GM12891 (cell line): ENCODE measurements at regions not wholly inside any gene's neighbourhood (a gene's known extent, or its start where the extent isn't known, plus 50 kb on each side); places are given as distances from the start of the nearest gene placed in this dataset.

Source experiments
- DNase-seq: peaks from one replicate; pipeline ENCODE4 v3.0.0; 2011; ENCODE audit warnings: low spot score; ENCODE audit not compliant: insufficient read length
- FAIRE-seq: peaks from 2 replicates; lab custom pipeline; 2011; peaks lifted over from hg19 to GRCh38; lab: Jason Lieb, UNC
- PAX5 ChIP-seq: IDR thresholded peaks from 2 replicates; pipeline ENCODE4 v1.6.1; 2011; ENCODE audit warnings: low read length, moderate library complexity, mild to moderate bottlenecking; ENCODE audit not compliant: insufficient read depth, severe bottlenecking
- POLR2A ChIP-seq: IDR thresholded peaks from 2 replicates; pipeline ENCODE4 v1.6.1; 2011; ENCODE audit warnings: low read depth, low read length, control low read depth
- POLR2AphosphoS5 ChIP-seq: IDR thresholded peaks from 2 replicates; pipeline ENCODE4 v1.6.1; 2011; ENCODE audit warnings: low read depth, low read length, control low read depth
- POU2F2 ChIP-seq: IDR thresholded peaks from 2 replicates; pipeline ENCODE4 v1.6.1; 2011; ENCODE audit warnings: low read depth, mild to moderate bottlenecking, control low read depth, low read length, moderate library complexity
- SPI1 ChIP-seq: IDR thresholded peaks from 2 replicates; pipeline ENCODE4 v1.6.1; 2011; ENCODE audit warnings: low read depth, low read length, control low read depth
- TAF1 ChIP-seq: IDR thresholded peaks from 2 replicates; pipeline ENCODE4 v1.6.1; 2011; ENCODE audit warnings: low read depth, low read length, control low read depth

DNA sequence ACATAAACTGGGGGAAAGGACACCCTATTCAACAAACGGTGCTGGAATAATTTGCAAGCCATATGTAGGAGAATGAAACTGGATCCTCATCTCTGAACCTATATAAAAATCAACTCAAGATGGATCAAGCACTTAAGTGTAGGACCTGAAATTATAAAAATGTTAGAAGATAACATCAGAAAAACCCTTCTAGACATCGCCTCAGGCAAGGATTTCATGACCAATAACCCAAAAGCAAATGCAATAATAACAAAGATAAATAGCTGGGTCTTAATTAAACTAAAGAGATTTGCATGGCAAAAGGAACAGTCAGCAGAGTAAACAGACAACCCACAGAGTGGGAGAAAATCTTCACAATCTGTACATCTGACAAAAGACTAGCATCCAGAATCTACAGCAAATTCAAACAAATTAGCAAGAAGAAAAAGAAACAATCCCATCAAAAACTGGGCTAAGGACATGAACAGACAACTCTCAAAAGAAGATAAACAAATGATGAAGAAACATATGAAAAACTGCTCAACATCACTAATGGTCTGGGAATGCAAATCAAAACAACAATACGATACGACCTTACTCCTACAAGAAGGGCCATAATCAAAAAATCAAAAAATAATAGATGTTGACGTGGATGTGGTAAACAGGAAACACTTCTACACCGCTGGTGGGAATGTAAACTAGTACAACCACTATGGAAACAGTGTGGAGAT, 408.7 kb downstream of the CNTN6 start:
- TF ChIP-seq POLR2A (no peak), POLR2AphosphoS5 (no peak), SPI1 (no peak), POU2F2 (no peak), TAF1 (no peak), PAX5 (no peak)
- FAIRE-seq (no peak), DNase-seq (no peak)

DNA sequence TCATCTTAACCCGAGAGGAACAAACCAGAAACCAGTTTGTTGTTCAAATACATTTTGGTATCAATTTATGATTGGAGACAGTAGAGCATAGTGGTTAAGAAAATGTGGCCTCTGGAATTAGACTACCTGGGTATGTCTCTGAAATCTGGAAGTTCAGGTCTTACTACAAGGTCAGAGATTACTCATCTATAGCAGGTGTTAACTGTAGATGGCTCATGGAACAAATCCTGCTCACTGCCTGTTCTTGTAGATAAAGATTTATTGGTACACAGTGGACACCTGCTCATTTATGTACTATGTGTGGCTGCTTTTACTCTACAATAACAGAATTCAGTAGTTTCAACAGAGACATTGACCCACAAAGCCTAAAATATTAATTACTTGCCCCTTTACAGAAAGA, 413.3 kb downstream of the CNTN6 start:
- FAIRE-seq (no peak), DNase-seq (no peak)
- no peak for TF ChIP-seq SPI1
- no peak for TF ChIP-seq POLR2A

DNA sequence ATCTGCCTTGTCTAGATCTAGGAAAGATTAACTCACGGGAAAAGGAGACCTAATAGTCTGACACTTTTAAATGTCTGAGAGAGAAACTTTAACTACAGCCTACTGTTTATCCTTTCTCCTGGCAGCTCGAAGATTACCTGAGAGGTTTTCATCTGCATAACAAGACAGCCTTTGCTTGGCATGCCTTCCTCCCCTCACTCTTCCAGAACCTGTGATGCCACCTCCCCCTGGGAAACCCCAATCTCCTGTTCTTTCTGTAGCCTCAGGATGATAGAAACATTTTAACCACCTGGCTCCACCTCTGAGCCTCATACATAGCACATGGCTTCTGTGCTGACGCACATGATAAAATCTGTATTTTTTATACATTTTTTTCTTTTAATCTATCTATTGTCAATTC, 420.8 kb downstream of the CNTN6 start:
- DNase-seq (no peak), FAIRE-seq (no peak)
- TF ChIP-seq SPI1 (no peak), POU2F2 (no peak), POLR2A (no peak), PAX5 (no peak), TAF1 (no peak)

DNA sequence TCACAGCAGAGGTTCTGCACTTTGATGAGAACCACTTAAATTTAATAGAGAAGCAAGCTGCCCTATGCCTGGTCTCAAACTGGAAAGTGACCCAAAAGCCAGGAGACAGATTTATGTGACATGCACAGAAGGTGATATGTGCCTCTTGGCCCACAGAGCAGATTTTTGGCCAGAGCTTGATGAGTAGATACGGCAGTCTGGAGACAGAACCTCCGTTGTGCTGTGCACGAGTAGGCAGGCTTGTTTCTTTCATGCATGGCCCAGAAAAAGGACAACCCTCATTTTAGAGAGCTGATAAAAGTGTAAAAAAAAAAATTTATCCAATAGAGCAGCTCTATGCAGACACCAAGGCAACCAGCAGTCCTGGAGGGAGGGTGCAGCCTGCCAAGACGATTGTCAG, 423.1 kb downstream of the CNTN6 start:
- FAIRE-seq (no peak), DNase-seq (no peak)
- no peak for TF ChIP-seq TAF1
- TF ChIP-seq SPI1: no peak
- TF ChIP-seq POLR2A: no peak
- no peak for TF ChIP-seq POLR2AphosphoS5
- no peak for TF ChIP-seq PAX5
- no peak for TF ChIP-seq POU2F2

DNA sequence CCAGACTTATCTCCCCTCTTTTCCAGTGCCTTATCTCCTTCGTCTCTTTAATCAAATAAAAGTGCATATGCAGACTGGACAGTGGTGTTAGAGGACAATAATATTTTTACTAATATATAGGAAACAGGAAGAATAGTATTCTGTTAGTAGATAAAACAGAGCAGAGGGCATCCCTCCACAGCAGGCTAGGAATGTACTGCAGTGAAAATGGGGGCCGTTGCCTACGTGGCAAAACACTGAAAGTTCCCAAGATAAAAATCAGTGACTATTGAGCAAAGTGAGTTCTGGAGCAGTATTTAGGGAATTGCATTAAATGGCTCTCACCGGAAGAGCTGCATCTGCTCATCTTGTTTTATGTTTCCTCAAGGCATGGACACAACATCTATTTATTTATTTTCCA, 435.0 kb downstream of the CNTN6 start:
- DNase-seq (no peak), FAIRE-seq (no peak)
- TF ChIP-seq POLR2A (no peak), SPI1 (no peak), POLR2AphosphoS5 (no peak)

DNA sequence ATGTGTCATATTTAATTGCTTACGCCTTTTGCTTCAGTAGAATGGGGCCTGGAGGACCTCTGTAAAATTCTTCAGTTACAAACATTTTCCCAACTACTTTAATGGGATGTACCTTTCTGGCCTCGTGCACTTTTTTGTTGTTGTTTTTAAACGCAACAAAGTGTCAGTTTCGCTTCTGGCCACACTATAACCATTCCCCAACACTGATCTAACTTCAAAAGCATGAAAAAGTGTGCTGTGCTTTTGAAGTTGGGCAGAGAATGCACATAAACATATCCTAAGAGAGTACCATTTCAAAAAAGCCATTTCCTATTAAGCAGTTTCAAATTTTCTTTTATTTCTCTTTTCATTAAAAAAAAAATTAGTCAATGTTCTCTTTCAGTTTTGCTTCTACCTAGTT, 435.8 kb downstream of the CNTN6 start:
- no peak for DNase-seq
- no peak for FAIRE-seq
- TF ChIP-seq POLR2AphosphoS5 (no peak), TAF1 (no peak), SPI1 (no peak), POU2F2 (no peak), PAX5 (no peak), POLR2A (no peak)

DNA sequence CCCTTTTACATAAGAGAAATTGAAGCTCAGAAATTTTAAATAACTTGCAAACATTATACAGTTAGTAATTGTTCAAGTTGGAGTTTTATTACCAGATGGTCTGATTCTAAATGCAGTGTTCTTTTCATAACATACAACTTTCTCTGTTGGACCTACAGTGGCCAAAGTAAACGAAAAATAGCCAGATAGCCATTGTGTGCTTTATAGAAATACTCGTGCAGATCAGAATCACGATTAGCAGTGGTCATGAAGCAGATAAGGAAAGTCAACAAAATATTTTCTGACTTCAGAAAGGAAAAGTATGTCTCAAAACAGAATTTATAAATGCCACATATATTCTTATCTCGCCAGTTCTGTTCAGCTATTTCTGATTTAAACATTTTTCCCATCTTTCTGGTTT, 436.9 kb downstream of the CNTN6 start:
- TF ChIP-seq POU2F2 (no peak), TAF1 (no peak)
- FAIRE-seq: no peak
- DNase-seq: no peak

DNA sequence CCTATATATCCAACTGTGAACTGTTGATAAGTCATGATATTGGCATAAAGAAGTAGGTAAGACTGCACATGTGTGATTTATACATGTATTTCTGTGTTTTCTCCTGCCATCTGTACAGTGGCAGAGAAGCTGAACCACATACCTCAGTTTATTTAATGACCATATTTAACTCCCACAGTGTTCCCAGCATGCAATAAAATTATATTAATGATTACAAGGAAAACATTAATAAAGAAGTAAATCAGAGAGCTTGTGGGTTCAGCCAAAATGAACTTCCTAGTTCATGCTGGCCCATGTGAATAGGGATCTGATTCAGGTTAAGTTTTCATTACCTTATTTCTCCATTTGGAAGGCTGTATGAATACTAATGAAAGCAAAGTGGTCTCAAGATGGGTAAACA, 439.2 kb downstream of the CNTN6 start:
- DNase-seq (no peak), FAIRE-seq (no peak)
- TF ChIP-seq PAX5 (no peak), POLR2A (no peak), POLR2AphosphoS5 (no peak), POU2F2 (no peak), SPI1 (no peak)

DNA sequence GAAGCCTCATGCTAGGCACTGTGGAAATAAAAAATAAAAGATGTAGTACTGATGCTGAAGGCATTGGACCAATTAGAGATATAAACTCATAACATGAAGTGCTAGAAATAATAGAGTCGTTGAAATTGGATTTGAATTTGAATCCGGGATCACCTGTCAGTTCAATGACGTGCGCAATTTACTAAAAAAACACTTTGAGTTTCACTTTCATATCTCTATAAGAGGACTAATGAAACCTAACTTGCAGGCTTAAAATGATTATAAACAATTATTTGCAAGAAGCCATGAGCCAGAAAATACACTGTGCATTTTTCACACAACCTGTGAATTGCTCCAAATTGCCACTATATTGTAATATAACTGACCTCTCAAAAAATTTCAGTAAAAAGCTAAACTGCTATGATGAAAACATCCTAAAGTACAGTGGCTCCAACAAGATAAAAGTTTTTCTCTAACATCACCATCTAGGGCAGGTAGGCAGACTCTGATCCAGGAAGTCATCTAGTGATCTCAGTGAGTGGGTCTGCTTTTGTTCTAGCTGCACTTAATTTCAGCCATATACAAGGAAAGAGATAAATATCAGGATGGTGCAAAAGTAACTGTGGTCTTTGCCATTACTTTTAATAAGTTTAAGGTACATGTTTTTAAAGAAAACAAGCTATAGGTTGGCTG, 440.2 kb downstream of the CNTN6 start:
- DNase-seq: no peak
- no peak for FAIRE-seq
- TF ChIP-seq POLR2AphosphoS5: no peak
- TF ChIP-seq POLR2A: no peak
- TF ChIP-seq SPI1: no peak
- TF ChIP-seq POU2F2: no peak
- TF ChIP-seq PAX5: no peak
- TF ChIP-seq TAF1: no peak

DNA sequence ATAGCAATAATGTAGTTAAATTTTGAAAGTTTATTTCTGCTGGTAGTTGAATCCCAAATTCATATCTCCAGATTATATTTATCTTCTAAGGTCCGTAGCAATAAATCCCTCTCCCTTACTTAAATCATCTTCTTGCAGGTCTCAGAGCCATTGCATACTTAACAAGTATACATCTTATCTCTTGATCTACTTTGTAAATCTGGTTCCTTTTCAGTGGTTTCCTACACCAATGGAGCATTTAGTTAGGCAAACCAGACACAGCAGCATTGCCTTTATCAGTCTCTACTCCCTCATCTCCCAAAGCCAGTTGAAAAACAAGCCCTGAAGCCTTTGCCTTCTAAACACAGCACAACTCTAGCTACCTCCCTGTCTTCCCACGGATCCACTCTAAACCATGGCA, 440.9 kb downstream of the CNTN6 start:
- no peak for FAIRE-seq
- DNase-seq: no peak
- TF ChIP-seq POLR2AphosphoS5 (no peak), PAX5 (no peak), TAF1 (no peak), POLR2A (no peak), SPI1 (no peak)
